Ishikawa (cell line): ENCODE measurements at regions not wholly inside any gene's neighbourhood (a gene's known extent, or its start where the extent isn't known, plus 50 kb on each side); places are given as distances from the start of the nearest gene placed in this dataset.

Experiments
- CEBPB ChIP-seq: IDR thresholded peaks from 2 replicates; pipeline ENCODE4 v1.6.1; 2012
- CREB1 ChIP-seq: IDR thresholded peaks from 2 replicates; pipeline ENCODE4 v1.6.1; 2012; ENCODE audit warnings: low read depth
- EP300 ChIP-seq: IDR thresholded peaks from 2 replicates; pipeline ENCODE4 v1.6.1; 2012; ENCODE audit warnings: borderline replicate concordance
- FOXM1 ChIP-seq: IDR thresholded peaks from 2 replicates; pipeline ENCODE4 v1.6.1; 2012; ENCODE audit warnings: low read depth, borderline replicate concordance
- NFIC ChIP-seq: IDR thresholded peaks from 2 replicates; pipeline ENCODE4 v1.6.1; 2012
- RAD21 ChIP-seq: IDR thresholded peaks from 2 replicates; pipeline ENCODE4 v1.6.1; 2012; ENCODE audit warnings: low read depth
- REST ChIP-seq: IDR thresholded peaks from 2 replicates; pipeline ENCODE4 v1.6.1; 2012; ENCODE audit warnings: low read depth, mild to moderate bottlenecking
- TAF1 ChIP-seq: IDR thresholded peaks from 2 replicates; pipeline ENCODE4 v1.6.1; 2012; ENCODE audit warnings: low read depth, mild to moderate bottlenecking
- TCF12 ChIP-seq: IDR thresholded peaks from 2 replicates; pipeline ENCODE4 v1.6.1; 2012; ENCODE audit warnings: low read depth
- TEAD4 ChIP-seq: IDR thresholded peaks from 2 replicates; pipeline ENCODE4 v1.6.1; 2012
- USF1 ChIP-seq: IDR thresholded peaks from 2 replicates; pipeline ENCODE4 v1.6.1; 2012
- YY1 ChIP-seq: IDR thresholded peaks from 2 replicates; pipeline ENCODE4 v1.6.1; 2012; ENCODE audit warnings: low read depth
- ZBTB7A ChIP-seq: IDR thresholded peaks from 2 replicates; pipeline ENCODE4 v1.6.1; 2012; ENCODE audit warnings: low read depth
- TF ChIP-seq, protein P1 (sequence below): IDR thresholded peaks from 2 replicates; pipeline ENCODE4 v1.6.1; 2012

- TF ChIP-seq CEBPB: no peak
- TF ChIP-seq TCF12: no peak
- TF ChIP-seq YY1: no peak
- peak; percentile 63 for TF ChIP-seq REST
- TF ChIP-seq EP300: no peak
- TF ChIP-seq, protein P1, sequence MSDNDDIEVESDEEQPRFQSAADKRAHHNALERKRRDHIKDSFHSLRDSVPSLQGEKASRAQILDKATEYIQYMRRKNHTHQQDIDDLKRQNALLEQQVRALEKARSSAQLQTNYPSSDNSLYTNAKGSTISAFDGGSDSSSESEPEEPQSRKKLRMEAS: no peak
- no peak for TF ChIP-seq CREB1
- TF ChIP-seq ZBTB7A: no peak
- no peak for TF ChIP-seq TEAD4
- no peak for TF ChIP-seq FOXM1
- no peak for TF ChIP-seq TAF1
- TF ChIP-seq RAD21: no peak
- no peak for TF ChIP-seq USF1
- TF ChIP-seq NFIC: no peak
Observed at GRCh38 chr11:93969925-93970922, 50.9 kb upstream of the HEPHL1 start.
